ENCODE measurements at regions not wholly inside any gene's neighbourhood (a gene's known extent, or its start where the extent isn't known, plus 50 kb on each side); places are given as distances from the start of the nearest gene placed in this dataset.
"Not testable (repeated sequence)": the region's sequence is repeated elsewhere in the genome, so short reads cannot be mapped to it uniquely, and the experiment has no call there.

GRCh38 chr5:23994581-23995370, 487.4 kb downstream of the PRDM9 start:
- DNase-seq = no peak

GRCh38 chr5:23996525-23996924, 489.1 kb downstream of the PRDM9 start:
- no peak for DNase-seq

GRCh38 chr5:24005384-24005783, 498.0 kb downstream of the PRDM9 start:
- no peak for DNase-seq

- DNase-seq = not testable (repeated sequence)
Measured at GRCh38 chr5:24017710-24018109, 510.3 kb downstream of the PRDM9 start.

- DNase-seq = no peak
Measured at GRCh38 chr5:24026288-24026687, 518.9 kb downstream of the PRDM9 start.

- no peak for DNase-seq
Measured at GRCh38 chr5:24042688-24043087, 535.3 kb downstream of the PRDM9 start.

- DNase-seq = no peak
Measured at GRCh38 chr5:24045046-24045445, 537.6 kb downstream of the PRDM9 start.

GRCh38 chr5:24053737-24054136, 546.3 kb downstream of the PRDM9 start:
- DNase-seq = no peak

GRCh38 chr5:24059006-24059405, 551.6 kb downstream of the PRDM9 start:
- DNase-seq = no peak

GRCh38 chr5:24059716-24060115, 552.3 kb downstream of the PRDM9 start:
- DNase-seq = no peak

GRCh38 chr5:24065779-24066178, 558.4 kb downstream of the PRDM9 start:
- no peak for DNase-seq

GRCh38 chr5:24067208-24067607, 559.8 kb downstream of the PRDM9 start:
- DNase-seq = no peak

- no peak for DNase-seq
Measured at GRCh38 chr5:24068524-24068923, 561.1 kb downstream of the PRDM9 start.

GRCh38 chr5:24073107-24073506, 565.7 kb downstream of the PRDM9 start:
- DNase-seq = no peak

GRCh38 chr5:24080046-24080445, 564.7 kb downstream of the CDH10 start:
- no peak for DNase-seq

GRCh38 chr5:24094081-24094679, 550.6 kb downstream of the CDH10 start:
- DNase-seq = no peak

GRCh38 chr5:24102010-24102409, 542.8 kb downstream of the CDH10 start:
- no peak for DNase-seq

GRCh38 chr5:24103451-24104023, 541.2 kb downstream of the CDH10 start:
- DNase-seq = no peak

GRCh38 chr5:24110004-24110615, 534.7 kb downstream of the CDH10 start:
- no peak for DNase-seq

GRCh38 chr5:24112420-24112819, 532.4 kb downstream of the CDH10 start:
- DNase-seq = no peak

- DNase-seq = no peak
Measured at GRCh38 chr5:24118351-24118750, 526.4 kb downstream of the CDH10 start.

- no peak for DNase-seq
Measured at GRCh38 chr5:24135536-24135935, 509.2 kb downstream of the CDH10 start.

GRCh38 chr5:24141046-24141445, 503.7 kb downstream of the CDH10 start:
- no peak for DNase-seq

- no peak for DNase-seq
Measured at GRCh38 chr5:24142341-24142740, 502.4 kb downstream of the CDH10 start.

Data from inflammatory macrophage treated with lipopolysaccharide for 1 hour (primary cell).